Prostate gland (tissue), 2 donors: ENCODE measurements at regions not wholly inside any gene's neighbourhood (a gene's known extent, or its start where the extent isn't known, plus 50 kb on each side); places are given as distances from the start of the nearest gene placed in this dataset.

Experiments used
- DNase-seq: peaks from one replicate; pipeline ENCODE4 v3.0.0-alpha.2; 2019; ENCODE audit warnings: low spot score
- H3K27ac ChIP-seq, 2 donors: fragments of 200-600 bp; sonication (generic); 2 replicates each; pipeline ENCODE4 v1.5.1; 2017 to 2019
- H3K27me3 ChIP-seq: fragments of 200-600 bp; sonication (generic); replicated peaks from 2 replicates; pipeline ENCODE4 v1.5.1; 2019; ENCODE audit not compliant: insufficient read depth
- H3K36me3 ChIP-seq, 2 donors: fragments of 200-600 bp; sonication (generic); 1 replicate in 1 of 2; 2 replicates in 1 of 2; pipeline versions ENCODE4 v1.5.1 to v1.8.1; 2017 to 2019
- H3K4me1 ChIP-seq: fragments of 200-600 bp; sonication (generic); replicated peaks from 2 replicates; pipeline ENCODE4 v1.5.1; 2019
- H3K4me3 ChIP-seq, 2 donors: fragments of 200-600 bp; sonication (generic); 2 replicates each; pipeline ENCODE4 v1.5.1; 2017 to 2019
- H3K9me3 ChIP-seq: fragments of 200-600 bp; sonication (generic); 2 replicates; pipeline ENCODE4 v1.5.1; 2017
- CTCF ChIP-seq, 4 experiments: fragments of 200-600 bp in 2 of 4; fragments of 450-650 bp in 2 of 4; sonication (generic) in 2 of 4; IDR thresholded peaks; 1 replicate in 3 of 4; 2 replicates in 1 of 4; pipeline ENCODE4 v1.5.1; 2016 to 2019; ENCODE audit warnings: antibody characterized with exemption in 4 of 4, mild to moderate bottlenecking in 2 of 4, moderate library complexity in 2 of 4
- POLR2A ChIP-seq: fragments of 450-650 bp; IDR thresholded peaks from one replicate; pipeline ENCODE4 v1.6.1; 2016; ENCODE audit warnings: antibody characterized with exemption, mild to moderate bottlenecking
- POLR2AphosphoS5 ChIP-seq: sonication (generic); formaldehyde crosslinking; IDR thresholded peaks from one replicate; pipeline ENCODE4 v1.6.1; 2017; ENCODE audit warnings: antibody characterized with exemption
- WGBS: methylation state at CpG from one replicate; pipeline ENCODE4 v1.1.5; 2018; 5-methylcytosine and 5-hydroxymethylcytosine counted together
- intact Hi-C: fragments of 100-400 bp; cut with DNase I; formaldehyde crosslinking; loops from one replicate; pipeline ENCODE4 v1.14.2; 2022

GRCh38 chr17:36747861-36748260 is 146.5 kb downstream of the MRM1 start:
- Histone ChIP-seq H3K27ac (no peak overlapping the region), H3K9me3 (no peaks in the 10 kb centered on the region), H3K36me3 (no peaks in the 10 kb centered on the region), H3K4me3 (no peak overlapping the region), H3K27me3 (peaks cover 7% of the 10 kb centered on the region), H3K4me1 (no peaks in the 10 kb centered on the region)
- no peak for TF ChIP-seq POLR2AphosphoS5
- no peak for TF ChIP-seq POLR2A
- TF ChIP-seq CTCF (IDR thresholded peaks at IDR 0.05), result no peak
- DNase-seq, result no peak
- 94% methylated on average over 12 of the region's 12 CpGs for WGBS
- intact Hi-C loops, result no loop called here

GRCh38 chr17:36748272-36748671 is 146.9 kb downstream of the MRM1 start:
- intact Hi-C loops, result no loop called here
- H3K27me3 ChIP-seq, result peaks cover 9% of the 10 kb centered on the region
- 75% methylated on average over 10 of the region's 10 CpGs for WGBS
- TF ChIP-seq CTCF (IDR thresholded peaks at IDR 0.05) (no peak), POLR2AphosphoS5 (no peak), POLR2A (no peak)
- H3K36me3 ChIP-seq, result no peaks in the 10 kb centered on the region
- H3K27ac ChIP-seq, result no peak overlapping the region
- no peaks in the 10 kb centered on the region for H3K9me3 ChIP-seq
- H3K4me1 ChIP-seq, result no peaks in the 10 kb centered on the region
- DNase-seq, result no peak
- H3K4me3 ChIP-seq, result no peak overlapping the region

- Histone ChIP-seq H3K36me3 (no peaks in the 10 kb centered on the region), H3K27ac (no peak overlapping the region), H3K4me1 (no peaks in the 10 kb centered on the region), H3K27me3 (peaks cover 9% of the 10 kb centered on the region), H3K4me3 (no peak overlapping the region), H3K9me3 (no peaks in the 10 kb centered on the region)
- no peak for DNase-seq
- intact Hi-C loops, result no loop called here
- 36% methylated on average over 17 of the region's 17 CpGs for WGBS
- TF ChIP-seq POLR2A, result no peak
- no peak for TF ChIP-seq POLR2AphosphoS5
- TF ChIP-seq CTCF (IDR thresholded peaks at IDR 0.05), result no peak
Observed at GRCh38 chr17:36749493-36749892, 148.1 kb downstream of the MRM1 start.

GRCh38 chr17:36750316-36750885 is 149.0 kb downstream of the MRM1 start:
- H3K4me3 ChIP-seq, result no peak overlapping the region
- WGBS, result 86% methylated on average over 10 of the region's 10 CpGs
- intact Hi-C loops, result no loop called here

More at GRCh38 chr17:36750316-36750885, 149.0 kb downstream of the MRM1 start:
- no peak for DNase-seq
- no peaks in the 10 kb centered on the region for H3K36me3 ChIP-seq
- no peaks in the 10 kb centered on the region for H3K9me3 ChIP-seq
- peaks cover 9% of the 10 kb centered on the region for H3K27me3 ChIP-seq
- no peak for TF ChIP-seq POLR2A
- no peak for TF ChIP-seq CTCF (IDR thresholded peaks at IDR 0.05)
- TF ChIP-seq POLR2AphosphoS5, result no peak
- no peaks in the 10 kb centered on the region for H3K4me1 ChIP-seq
- H3K27ac ChIP-seq, result no peak overlapping the region
